ENCODE measurements at regions not wholly inside any gene's neighbourhood (a gene's known extent, or its start where the extent isn't known, plus 50 kb on each side); places are given as distances from the start of the nearest gene placed in this dataset.

DNA sequence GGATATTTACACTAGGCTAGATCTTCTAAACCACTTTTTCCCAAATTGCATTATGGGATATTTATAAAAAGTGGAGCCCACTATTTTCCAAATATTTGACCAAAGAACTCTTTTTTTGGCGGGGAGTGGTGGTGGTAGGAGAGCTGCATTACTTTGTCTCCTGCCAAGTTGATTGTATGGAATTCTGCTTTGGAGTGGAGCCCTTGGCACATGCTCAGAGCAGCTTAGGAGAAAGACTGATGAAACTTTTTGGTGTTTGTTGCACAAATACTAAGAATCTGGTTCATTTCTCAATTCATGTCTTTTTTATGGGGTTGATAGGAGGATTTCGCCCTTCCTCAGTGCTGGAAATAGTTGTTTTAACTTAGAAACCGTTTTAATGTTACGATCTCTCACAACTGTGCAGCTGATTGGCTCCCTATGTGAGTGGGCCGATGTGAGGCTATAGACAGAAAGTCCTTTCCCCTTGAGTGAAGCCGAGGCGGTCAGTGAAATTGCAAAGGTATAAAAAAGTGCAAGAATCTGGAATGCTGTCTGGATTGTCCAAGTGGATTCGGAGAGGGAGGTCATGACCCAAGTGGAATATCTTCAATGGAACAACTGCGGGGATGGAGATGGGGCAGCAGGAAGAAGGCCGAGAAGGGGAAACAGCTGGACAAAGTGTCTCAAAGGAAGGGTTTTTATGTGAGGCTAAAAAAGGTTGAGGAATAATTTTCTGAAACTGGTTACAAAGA, 415.9 kb downstream of the FGF9 start:
- TF ChIP-seq, protein P1, sequence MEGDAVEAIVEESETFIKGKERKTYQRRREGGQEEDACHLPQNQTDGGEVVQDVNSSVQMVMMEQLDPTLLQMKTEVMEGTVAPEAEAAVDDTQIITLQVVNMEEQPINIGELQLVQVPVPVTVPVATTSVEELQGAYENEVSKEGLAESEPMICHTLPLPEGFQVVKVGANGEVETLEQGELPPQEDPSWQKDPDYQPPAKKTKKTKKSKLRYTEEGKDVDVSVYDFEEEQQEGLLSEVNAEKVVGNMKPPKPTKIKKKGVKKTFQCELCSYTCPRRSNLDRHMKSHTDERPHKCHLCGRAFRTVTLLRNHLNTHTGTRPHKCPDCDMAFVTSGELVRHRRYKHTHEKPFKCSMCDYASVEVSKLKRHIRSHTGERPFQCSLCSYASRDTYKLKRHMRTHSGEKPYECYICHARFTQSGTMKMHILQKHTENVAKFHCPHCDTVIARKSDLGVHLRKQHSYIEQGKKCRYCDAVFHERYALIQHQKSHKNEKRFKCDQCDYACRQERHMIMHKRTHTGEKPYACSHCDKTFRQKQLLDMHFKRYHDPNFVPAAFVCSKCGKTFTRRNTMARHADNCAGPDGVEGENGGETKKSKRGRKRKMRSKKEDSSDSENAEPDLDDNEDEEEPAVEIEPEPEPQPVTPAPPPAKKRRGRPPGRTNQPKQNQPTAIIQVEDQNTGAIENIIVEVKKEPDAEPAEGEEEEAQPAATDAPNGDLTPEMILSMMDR (conservative IDR thresholded peaks at IDR 0.05 in 1 of 2, IDR thresholded peaks at IDR 0.05 in 1 of 2; ENCODE audit: low read depth in 1 of 2, low read length in 2 of 2): no peak
- no peak for TF ChIP-seq EZH2 (IDR thresholded peaks at IDR 0.05; ENCODE audit: low read length, missing control alignments)
